ENCODE measurements at regions not wholly inside any gene's neighbourhood (a gene's known extent, or its start where the extent isn't known, plus 50 kb on each side); places are given as distances from the start of the nearest gene placed in this dataset.

GRCh38 chr5:67672636-67673035, 476.0 kb upstream of the CD180 start:
- Histone ChIP-seq H3K27ac (no peak overlapping the region), H3K27me3 (no peaks in the 10 kb centered on the region), H3K36me3 (no peaks in the 10 kb centered on the region), H3K9me3 (no peaks in the 10 kb centered on the region), H3K4me1 (no peaks in the 10 kb centered on the region), H3K4me3 (no peak overlapping the region)
- DNase-seq: no peak
- no peak for TF ChIP-seq CTCF (IDR thresholded peaks at IDR 0.05)
- TF ChIP-seq POLR2A (IDR thresholded peaks at IDR 0.05): no peak

- no peaks in the 10 kb centered on the region for H3K36me3 ChIP-seq
Measured at GRCh38 chr5:67669916-67670315, 473.3 kb upstream of the CD180 start.

GRCh38 chr5:67660149-67660548, 463.6 kb upstream of the CD180 start:
- H3K4me1 ChIP-seq: no peaks in the 10 kb centered on the region
- no peak for DNase-seq
- no peak overlapping the region for H3K4me3 ChIP-seq
- H3K27ac ChIP-seq: no peak overlapping the region
- no peaks in the 10 kb centered on the region for H3K36me3 ChIP-seq
- no peak for TF ChIP-seq CTCF (IDR thresholded peaks at IDR 0.05)
- TF ChIP-seq POLR2A (IDR thresholded peaks at IDR 0.05): no peak
- no peaks in the 10 kb centered on the region for H3K9me3 ChIP-seq
- H3K27me3 ChIP-seq: no peaks in the 10 kb centered on the region

More at GRCh38 chr5:67669916-67670315, 473.3 kb upstream of the CD180 start:
- Histone ChIP-seq H3K4me1 (no peaks in the 10 kb centered on the region), H3K27me3 (no peaks in the 10 kb centered on the region), H3K9me3 (peaks cover 0 to 5% (median 0%) of the 10 kb centered on the region in 4 donors), H3K4me3 (no peak overlapping the region), H3K27ac (no peak overlapping the region)
- DNase-seq: no peak
- TF ChIP-seq POLR2A (IDR thresholded peaks at IDR 0.05) (no peak), CTCF (IDR thresholded peaks at IDR 0.05) (no peak)

GRCh38 chr5:67659288-67659687, 462.7 kb upstream of the CD180 start:
- Histone ChIP-seq H3K9me3 (no peaks in the 10 kb centered on the region), H3K27me3 (no peaks in the 10 kb centered on the region), H3K4me1 (no peaks in the 10 kb centered on the region), H3K36me3 (no peaks in the 10 kb centered on the region), H3K27ac (no peak overlapping the region), H3K4me3 (no peak overlapping the region)
- TF ChIP-seq POLR2A (IDR thresholded peaks at IDR 0.05) (no peak), CTCF (IDR thresholded peaks at IDR 0.05) (no peak)
- DNase-seq: no peak

GRCh38 chr5:67657055-67657454, 460.5 kb upstream of the CD180 start:
- DNase-seq: no peak
- Histone ChIP-seq H3K36me3 (no peaks in the 10 kb centered on the region), H3K27me3 (no peaks in the 10 kb centered on the region), H3K4me3 (no peak overlapping the region), H3K4me1 (no peaks in the 10 kb centered on the region), H3K9me3 (no peaks in the 10 kb centered on the region), H3K27ac (no peak overlapping the region)
- TF ChIP-seq POLR2A (IDR thresholded peaks at IDR 0.05) (no peak), CTCF (IDR thresholded peaks at IDR 0.05) (no peak)

- H3K27me3 ChIP-seq: no peaks in the 10 kb centered on the region
- H3K9me3 ChIP-seq: no peaks in the 10 kb centered on the region
- H3K4me3 ChIP-seq: no peak overlapping the region
- TF ChIP-seq CTCF (IDR thresholded peaks at IDR 0.05) (no peak), POLR2A (IDR thresholded peaks at IDR 0.05) (no peak)
- H3K36me3 ChIP-seq: no peaks in the 10 kb centered on the region
- H3K27ac ChIP-seq: no peak overlapping the region
- no peaks in the 10 kb centered on the region for H3K4me1 ChIP-seq
- no peak for DNase-seq
Measured at GRCh38 chr5:67652201-67652600, 455.6 kb upstream of the CD180 start.

Measured in Peyer's patch (tissue), 4 donors.